GM12878 (cell line): ENCODE measurements at regions not wholly inside any gene's neighbourhood (a gene's known extent, or its start where the extent isn't known, plus 50 kb on each side); places are given as distances from the start of the nearest gene placed in this dataset.
A peak's percentile ranks its signal among the peaks of the same experiment; 100 is the strongest.

Experiments used
- BHLHE40 ChIP-seq, 2 experiments: fragments of 450-650 bp in 1 of 2; IDR thresholded peaks; 2 replicates each; pipeline ENCODE4 v1.6.1; 2011 to 2017; ENCODE audit warnings: low read depth in 2 of 2, borderline replicate concordance in 1 of 2, improper control_type of control experiment in 1 of 2, low read length in 1 of 2, mild to moderate bottlenecking in 1 of 2
- CHD1 ChIP-seq: IDR thresholded peaks from 2 replicates; pipeline ENCODE4 v1.6.1; 2012; ENCODE audit warnings: low read depth, low read length, improper control_type of control experiment
- E2F4 ChIP-seq: IDR thresholded peaks from 2 replicates; pipeline ENCODE4 v1.6.1; 2012; ENCODE audit warnings: low read depth, low read length, improper control_type of control experiment
- MEF2A ChIP-seq: IDR thresholded peaks from 2 replicates; pipeline ENCODE4 v1.6.1; 2011; ENCODE audit warnings: low read depth, mild to moderate bottlenecking, low read length, moderate library complexity; ENCODE audit not compliant: insufficient read depth
- NR2F1 ChIP-seq: fragments of 450-650 bp; conservative IDR thresholded peaks from 2 replicates; pipeline ENCODE4 v1.6.1; 2017; ENCODE audit warnings: mild to moderate bottlenecking
- PKNOX1 ChIP-seq: fragments of 450-650 bp; IDR thresholded peaks from 2 replicates; pipeline ENCODE4 v1.6.1; 2016; ENCODE audit warnings: mild to moderate bottlenecking
- RAD51 ChIP-seq: fragments of 450-650 bp; IDR thresholded peaks from 2 replicates; pipeline ENCODE4 v1.6.1; 2016; ENCODE audit warnings: moderate library complexity, mild to moderate bottlenecking, inconsistent platforms
- SREBF1 ChIP-seq: IDR thresholded peaks from 2 replicates; pipeline ENCODE4 v1.6.1; 2012; ENCODE audit warnings: mild to moderate bottlenecking, low read length
- SUPT20H ChIP-seq: IDR thresholded peaks from 2 replicates; pipeline ENCODE4 v1.6.1; 2011; ENCODE audit warnings: low read depth, mild to moderate bottlenecking, low read length, moderate library complexity, borderline replicate concordance; ENCODE audit not compliant: control insufficient read depth
- USF1 ChIP-seq: IDR thresholded peaks from 2 replicates; pipeline ENCODE4 v1.6.1; 2011; ENCODE audit warnings: borderline replicate concordance, low read depth, mild to moderate bottlenecking, moderate library complexity, mixed read lengths, low read length; ENCODE audit not compliant: insufficient read depth; ENCODE audit errors: extremely low read length
- TF ChIP-seq, protein P1 (sequence below): fragments of 450-650 bp; IDR thresholded peaks from 2 replicates; pipeline ENCODE4 v1.6.1; 2017; ENCODE audit warnings: mild to moderate bottlenecking, moderate library complexity
- TF ChIP-seq, protein P2 (sequence below): fragments of 450-650 bp; IDR thresholded peaks from 2 replicates; pipeline ENCODE4 v1.6.1; 2017; ENCODE audit warnings: mild to moderate bottlenecking, low read depth, inconsistent platforms; ENCODE audit not compliant: poor library complexity, severe bottlenecking
- TF ChIP-seq, protein P3 (sequence below), 3 experiments: IDR thresholded peaks in 2 of 3; conservative IDR thresholded peaks in 1 of 3; 2 replicates each; pipeline ENCODE4 v1.5.1; 2011; ENCODE audit warnings: low read depth in 3 of 3, low read length in 3 of 3, mild to moderate bottlenecking in 3 of 3, control low read depth in 2 of 3, moderate library complexity in 2 of 3, inconsistent platforms in 1 of 3, mixed read lengths in 1 of 3; ENCODE audit not compliant: control insufficient read depth in 2 of 3, insufficient read depth in 1 of 3; ENCODE audit errors: extremely low read depth in 1 of 3
- TF ChIP-seq, protein P4 (sequence below): fragments of 450-650 bp; IDR thresholded peaks from 2 replicates; pipeline ENCODE4 v1.6.1; 2017; ENCODE audit warnings: borderline replicate concordance

- TF ChIP-seq E2F4 (no peak), USF1 (no peak), CHD1 (no peak), MEF2A (peak; percentile 93), NR2F1 (peak; percentile 75), SREBF1 (no peak), SUPT20H (no peak), RAD51 (no peak), PKNOX1 (peak; percentile 69), BHLHE40 (IDR thresholded peaks at IDR 0.05; ENCODE audit: borderline replicate concordance in 1 of 2, low read depth in 2 of 2, low read length in 1 of 2) (no peak)
- TF ChIP-seq, protein P1, sequence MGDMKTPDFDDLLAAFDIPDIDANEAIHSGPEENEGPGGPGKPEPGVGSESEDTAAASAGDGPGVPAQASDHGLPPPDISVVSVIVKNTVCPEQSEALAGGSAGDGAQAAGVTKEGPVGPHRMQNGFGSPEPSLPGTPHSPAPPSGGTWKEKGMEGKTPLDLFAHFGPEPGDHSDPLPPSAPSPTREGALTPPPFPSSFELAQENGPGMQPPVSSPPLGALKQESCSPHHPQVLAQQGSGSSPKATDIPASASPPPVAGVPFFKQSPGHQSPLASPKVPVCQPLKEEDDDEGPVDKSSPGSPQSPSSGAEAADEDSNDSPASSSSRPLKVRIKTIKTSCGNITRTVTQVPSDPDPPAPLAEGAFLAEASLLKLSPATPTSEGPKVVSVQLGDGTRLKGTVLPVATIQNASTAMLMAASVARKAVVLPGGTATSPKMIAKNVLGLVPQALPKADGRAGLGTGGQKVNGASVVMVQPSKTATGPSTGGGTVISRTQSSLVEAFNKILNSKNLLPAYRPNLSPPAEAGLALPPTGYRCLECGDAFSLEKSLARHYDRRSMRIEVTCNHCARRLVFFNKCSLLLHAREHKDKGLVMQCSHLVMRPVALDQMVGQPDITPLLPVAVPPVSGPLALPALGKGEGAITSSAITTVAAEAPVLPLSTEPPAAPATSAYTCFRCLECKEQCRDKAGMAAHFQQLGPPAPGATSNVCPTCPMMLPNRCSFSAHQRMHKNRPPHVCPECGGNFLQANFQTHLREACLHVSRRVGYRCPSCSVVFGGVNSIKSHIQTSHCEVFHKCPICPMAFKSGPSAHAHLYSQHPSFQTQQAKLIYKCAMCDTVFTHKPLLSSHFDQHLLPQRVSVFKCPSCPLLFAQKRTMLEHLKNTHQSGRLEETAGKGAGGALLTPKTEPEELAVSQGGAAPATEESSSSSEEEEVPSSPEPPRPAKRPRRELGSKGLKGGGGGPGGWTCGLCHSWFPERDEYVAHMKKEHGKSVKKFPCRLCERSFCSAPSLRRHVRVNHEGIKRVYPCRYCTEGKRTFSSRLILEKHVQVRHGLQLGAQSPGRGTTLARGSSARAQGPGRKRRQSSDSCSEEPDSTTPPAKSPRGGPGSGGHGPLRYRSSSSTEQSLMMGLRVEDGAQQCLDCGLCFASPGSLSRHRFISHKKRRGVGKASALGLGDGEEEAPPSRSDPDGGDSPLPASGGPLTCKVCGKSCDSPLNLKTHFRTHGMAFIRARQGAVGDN = no peak
- TF ChIP-seq, protein P2, sequence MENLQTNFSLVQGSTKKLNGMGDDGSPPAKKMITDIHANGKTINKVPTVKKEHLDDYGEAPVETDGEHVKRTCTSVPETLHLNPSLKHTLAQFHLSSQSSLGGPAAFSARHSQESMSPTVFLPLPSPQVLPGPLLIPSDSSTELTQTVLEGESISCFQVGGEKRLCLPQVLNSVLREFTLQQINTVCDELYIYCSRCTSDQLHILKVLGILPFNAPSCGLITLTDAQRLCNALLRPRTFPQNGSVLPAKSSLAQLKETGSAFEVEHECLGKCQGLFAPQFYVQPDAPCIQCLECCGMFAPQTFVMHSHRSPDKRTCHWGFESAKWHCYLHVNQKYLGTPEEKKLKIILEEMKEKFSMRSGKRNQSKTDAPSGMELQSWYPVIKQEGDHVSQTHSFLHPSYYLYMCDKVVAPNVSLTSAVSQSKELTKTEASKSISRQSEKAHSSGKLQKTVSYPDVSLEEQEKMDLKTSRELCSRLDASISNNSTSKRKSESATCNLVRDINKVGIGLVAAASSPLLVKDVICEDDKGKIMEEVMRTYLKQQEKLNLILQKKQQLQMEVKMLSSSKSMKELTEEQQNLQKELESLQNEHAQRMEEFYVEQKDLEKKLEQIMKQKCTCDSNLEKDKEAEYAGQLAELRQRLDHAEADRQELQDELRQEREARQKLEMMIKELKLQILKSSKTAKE = no peak
- TF ChIP-seq, protein P3, sequence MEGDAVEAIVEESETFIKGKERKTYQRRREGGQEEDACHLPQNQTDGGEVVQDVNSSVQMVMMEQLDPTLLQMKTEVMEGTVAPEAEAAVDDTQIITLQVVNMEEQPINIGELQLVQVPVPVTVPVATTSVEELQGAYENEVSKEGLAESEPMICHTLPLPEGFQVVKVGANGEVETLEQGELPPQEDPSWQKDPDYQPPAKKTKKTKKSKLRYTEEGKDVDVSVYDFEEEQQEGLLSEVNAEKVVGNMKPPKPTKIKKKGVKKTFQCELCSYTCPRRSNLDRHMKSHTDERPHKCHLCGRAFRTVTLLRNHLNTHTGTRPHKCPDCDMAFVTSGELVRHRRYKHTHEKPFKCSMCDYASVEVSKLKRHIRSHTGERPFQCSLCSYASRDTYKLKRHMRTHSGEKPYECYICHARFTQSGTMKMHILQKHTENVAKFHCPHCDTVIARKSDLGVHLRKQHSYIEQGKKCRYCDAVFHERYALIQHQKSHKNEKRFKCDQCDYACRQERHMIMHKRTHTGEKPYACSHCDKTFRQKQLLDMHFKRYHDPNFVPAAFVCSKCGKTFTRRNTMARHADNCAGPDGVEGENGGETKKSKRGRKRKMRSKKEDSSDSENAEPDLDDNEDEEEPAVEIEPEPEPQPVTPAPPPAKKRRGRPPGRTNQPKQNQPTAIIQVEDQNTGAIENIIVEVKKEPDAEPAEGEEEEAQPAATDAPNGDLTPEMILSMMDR (IDR thresholded peaks at IDR 0.05 in 2 of 3, conservative IDR thresholded peaks at IDR 0.05 in 1 of 3; ENCODE audit: control insufficient read depth in 2 of 3, extremely low read depth in 1 of 3, insufficient read depth in 1 of 3, low read depth in 3 of 3, low read length in 3 of 3) = no peak
- TF ChIP-seq, protein P4, sequence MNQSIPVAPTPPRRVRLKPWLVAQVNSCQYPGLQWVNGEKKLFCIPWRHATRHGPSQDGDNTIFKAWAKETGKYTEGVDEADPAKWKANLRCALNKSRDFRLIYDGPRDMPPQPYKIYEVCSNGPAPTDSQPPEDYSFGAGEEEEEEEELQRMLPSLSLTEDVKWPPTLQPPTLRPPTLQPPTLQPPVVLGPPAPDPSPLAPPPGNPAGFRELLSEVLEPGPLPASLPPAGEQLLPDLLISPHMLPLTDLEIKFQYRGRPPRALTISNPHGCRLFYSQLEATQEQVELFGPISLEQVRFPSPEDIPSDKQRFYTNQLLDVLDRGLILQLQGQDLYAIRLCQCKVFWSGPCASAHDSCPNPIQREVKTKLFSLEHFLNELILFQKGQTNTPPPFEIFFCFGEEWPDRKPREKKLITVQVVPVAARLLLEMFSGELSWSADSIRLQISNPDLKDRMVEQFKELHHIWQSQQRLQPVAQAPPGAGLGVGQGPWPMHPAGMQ = no peak
These were observed 108.6 kb upstream of the CCDC150 start (continued) for GRCh38 chr2:196530910-196531309.
